ENCODE measurements at regions not wholly inside any gene's neighbourhood (a gene's known extent, or its start where the extent isn't known, plus 50 kb on each side); places are given as distances from the start of the nearest gene placed in this dataset.
"Not testable (repeated sequence)": the region's sequence is repeated elsewhere in the genome, so short reads cannot be mapped to it uniquely, and the experiment has no call there.

GRCh38 chr21:31449921-31450535 is 106.0 kb upstream of the TIAM1 start:
- no peak for DNase-seq

- no peak for DNase-seq
These were observed 104.4 kb upstream of the TIAM1 start for GRCh38 chr21:31448496-31448895.

GRCh38 chr21:31447505-31447904 is 103.4 kb upstream of the TIAM1 start:
- no peak for DNase-seq

- DNase-seq: no peak
These were observed 102.3 kb upstream of the TIAM1 start for GRCh38 chr21:31446226-31446855.

- DNase-seq: no peak
These were observed 101.1 kb upstream of the TIAM1 start for GRCh38 chr21:31445137-31445536.

- DNase-seq: no peak
These were observed 99.9 kb upstream of the TIAM1 start for GRCh38 chr21:31443736-31444521.

GRCh38 chr21:31442339-31442738 is 98.3 kb upstream of the TIAM1 start:
- no peak for DNase-seq

GRCh38 chr21:31429506-31429905 is 85.4 kb upstream of the TIAM1 start:
- DNase-seq: no peak

GRCh38 chr21:31426235-31426797 is 82.3 kb upstream of the TIAM1 start:
- no peak for DNase-seq

GRCh38 chr21:31425138-31425537 is 81.1 kb upstream of the TIAM1 start:
- DNase-seq: no peak

- DNase-seq: no peak
These were observed 80.0 kb upstream of the TIAM1 start for GRCh38 chr21:31424058-31424457.

GRCh38 chr21:31420988-31421387 is 76.9 kb upstream of the TIAM1 start:
- no peak for DNase-seq

- no peak for DNase-seq
These were observed 76.3 kb upstream of the TIAM1 start for GRCh38 chr21:31420354-31420753.

- DNase-seq: no peak
These were observed 74.4 kb upstream of the TIAM1 start for GRCh38 chr21:31418377-31419001.

- DNase-seq: not testable (repeated sequence)
These were observed 73.2 kb upstream of the TIAM1 start for GRCh38 chr21:31417214-31417613.

GRCh38 chr21:31416465-31416864 is 72.4 kb upstream of the TIAM1 start:
- DNase-seq: no peak

GRCh38 chr21:31414263-31415000 is 70.4 kb upstream of the TIAM1 start:
- DNase-seq: no peak

GRCh38 chr21:31413698-31414097 is 69.6 kb upstream of the TIAM1 start:
- DNase-seq: no peak

GRCh38 chr21:31410499-31411131 is 66.6 kb upstream of the TIAM1 start:
- no peak for DNase-seq

GRCh38 chr21:31409831-31410487 is 65.9 kb upstream of the TIAM1 start:
- DNase-seq: no peak

- DNase-seq: no peak
These were observed 64.4 kb upstream of the TIAM1 start for GRCh38 chr21:31408301-31409088.
